Liver (tissue), 8 donors: ENCODE measurements at regions not wholly inside any gene's neighbourhood (a gene's known extent, or its start where the extent isn't known, plus 50 kb on each side); places are given as distances from the start of the nearest gene placed in this dataset.

ENCODE experiments used
- DNase-seq: peaks from one replicate; pipeline ENCODE4 v3.0.0-alpha.2; 2017; ENCODE audit warnings: low spot score
- H3K27ac ChIP-seq, 2 donors: one replicate each; pipeline ENCODE4 v1.7.0; 2013; ENCODE audit warnings: inconsistent platforms in 2 of 2, low read length in 2 of 2, control low read depth in 1 of 2, low read depth in 1 of 2, mild to moderate bottlenecking in 1 of 2
- H3K27me3 ChIP-seq, 4 donors: one replicate each; pipeline versions ENCODE4 v1.6.1 to v1.7.0; 2013; ENCODE audit warnings: low read length in 3 of 4, inconsistent platforms in 1 of 4, mild to moderate bottlenecking in 1 of 4, moderate library complexity in 1 of 4; ENCODE audit not compliant: control insufficient read depth in 4 of 4, insufficient read depth in 4 of 4
- H3K36me3 ChIP-seq, 4 donors: one replicate each; pipeline versions ENCODE4 v1.6.1 to v1.7.0; 2013; ENCODE audit warnings: low read length in 3 of 4, mild to moderate bottlenecking in 3 of 4, low read depth in 1 of 4, moderate library complexity in 1 of 4; ENCODE audit not compliant: control insufficient read depth in 4 of 4, insufficient read depth in 3 of 4
- H3K4me1 ChIP-seq, 4 donors: one replicate each; pipeline versions ENCODE4 v1.6.1 to v1.7.0; 2013; ENCODE audit warnings: low read length in 3 of 4, mild to moderate bottlenecking in 3 of 4, moderate library complexity in 1 of 4; ENCODE audit not compliant: control insufficient read depth in 4 of 4, insufficient read depth in 4 of 4
- H3K4me3 ChIP-seq, 3 donors: one replicate each; pipeline versions ENCODE4 v1.6.1 to v1.7.0; 2013; ENCODE audit warnings: low read length in 3 of 3, control low read depth in 1 of 3, low read depth in 1 of 3, mild to moderate bottlenecking in 1 of 3
- H3K9ac ChIP-seq, 2 donors: one replicate each; pipeline ENCODE4 v1.7.0; 2013; ENCODE audit warnings: low read length in 2 of 2, mild to moderate bottlenecking in 2 of 2, moderate library complexity in 2 of 2, control low read depth in 1 of 2, low read depth in 1 of 2
- H3K9me3 ChIP-seq, 4 donors: one replicate each; pipeline versions ENCODE4 v1.6.1 to v1.7.0; 2013; ENCODE audit warnings: low read length in 3 of 4; ENCODE audit not compliant: control insufficient read depth in 4 of 4
- EGR1 ChIP-seq, 2 donors: IDR thresholded peaks; 2 replicates each; pipeline ENCODE4 v1.6.1; 2016 to 2018; ENCODE audit warnings: antibody characterized with exemption in 2 of 2, low read depth in 2 of 2
- FOXA1 ChIP-seq: IDR thresholded peaks from 2 replicates; pipeline ENCODE4 v1.6.1; 2016; ENCODE audit warnings: antibody characterized with exemption
- FOXA2 ChIP-seq: IDR thresholded peaks from 2 replicates; pipeline ENCODE4 v1.6.1; 2016; ENCODE audit warnings: antibody characterized with exemption
- GABPA ChIP-seq, 2 donors: IDR thresholded peaks in 1 of 2; conservative IDR thresholded peaks in 1 of 2; 2 replicates each; pipeline ENCODE4 v1.6.1; 2016; ENCODE audit warnings: antibody characterized with exemption in 2 of 2, mild to moderate bottlenecking in 1 of 2, moderate library complexity in 1 of 2
- HNF4A ChIP-seq, 2 donors: conservative IDR thresholded peaks; 2 replicates each; pipeline ENCODE4 v1.6.1; 2016; ENCODE audit warnings: antibody characterized with exemption in 2 of 2, mild to moderate bottlenecking in 2 of 2
- HNF4G ChIP-seq: IDR thresholded peaks from 2 replicates; pipeline ENCODE4 v1.6.1; 2016; ENCODE audit warnings: antibody characterized with exemption
- JUND ChIP-seq, 2 donors: IDR thresholded peaks; 2 replicates each; pipeline ENCODE4 v1.6.1; 2016; ENCODE audit warnings: antibody characterized with exemption in 2 of 2
- NR2F2 ChIP-seq: IDR thresholded peaks from 2 replicates; pipeline ENCODE4 v1.6.1; 2016; ENCODE audit warnings: antibody characterized with exemption
- RAD21 ChIP-seq, 2 donors: IDR thresholded peaks; 2 replicates each; pipeline ENCODE4 v1.6.1; 2016; ENCODE audit warnings: antibody characterized with exemption in 2 of 2, mild to moderate bottlenecking in 2 of 2
- RXRA ChIP-seq, 2 donors: IDR thresholded peaks; 2 replicates each; pipeline ENCODE4 v1.6.1; 2017 to 2018; ENCODE audit warnings: antibody characterized with exemption in 2 of 2, mild to moderate bottlenecking in 1 of 2
- SP1 ChIP-seq: IDR thresholded peaks from 2 replicates; pipeline ENCODE4 v1.6.1; 2018; ENCODE audit warnings: antibody characterized with exemption, mild to moderate bottlenecking
- TAF1 ChIP-seq: conservative IDR thresholded peaks from 2 replicates; pipeline ENCODE4 v1.6.1; 2016; ENCODE audit warnings: antibody characterized with exemption, mild to moderate bottlenecking
- YY1 ChIP-seq: IDR thresholded peaks from 2 replicates; pipeline ENCODE4 v1.6.1; 2016; ENCODE audit warnings: antibody characterized with exemption, mild to moderate bottlenecking
- WGBS: extraction: QIAGEN DNeasy Blood & Tissue Kit; methylation state at CpG from one replicate; pipeline ENCODE4 v1.1.7; 2013; 5-methylcytosine and 5-hydroxymethylcytosine counted together
- TF ChIP-seq, protein P1 (sequence below): IDR thresholded peaks from 2 replicates; pipeline ENCODE4 v1.6.1; 2016; ENCODE audit warnings: antibody characterized with exemption
- TF ChIP-seq, protein P2 (sequence below): IDR thresholded peaks from 2 replicates; pipeline ENCODE4 v1.6.1; 2016; ENCODE audit warnings: antibody characterized with exemption
- TF ChIP-seq, protein P3 (sequence below): fragments of 150-350 bp; IDR thresholded peaks from 2 replicates; pipeline ENCODE4 v1.5.1; 2017; ENCODE audit warnings: improper control_type of control experiment, low read depth, low read length; ENCODE audit not compliant: missing input control
- TF ChIP-seq, protein P4 (sequence below): IDR thresholded peaks from 2 replicates; pipeline ENCODE4 v1.6.1; 2016; ENCODE audit warnings: antibody characterized with exemption
- TF ChIP-seq, protein P5 (sequence below): IDR thresholded peaks from 2 replicates; pipeline ENCODE4 v1.6.1; 2016; ENCODE audit warnings: antibody characterized with exemption, mild to moderate bottlenecking
- donor health status: healthy.
- donor health status: healthy.
- donor health status: healthy.
- donor health status: healthy.
- donor health status: healthy.

DNA sequence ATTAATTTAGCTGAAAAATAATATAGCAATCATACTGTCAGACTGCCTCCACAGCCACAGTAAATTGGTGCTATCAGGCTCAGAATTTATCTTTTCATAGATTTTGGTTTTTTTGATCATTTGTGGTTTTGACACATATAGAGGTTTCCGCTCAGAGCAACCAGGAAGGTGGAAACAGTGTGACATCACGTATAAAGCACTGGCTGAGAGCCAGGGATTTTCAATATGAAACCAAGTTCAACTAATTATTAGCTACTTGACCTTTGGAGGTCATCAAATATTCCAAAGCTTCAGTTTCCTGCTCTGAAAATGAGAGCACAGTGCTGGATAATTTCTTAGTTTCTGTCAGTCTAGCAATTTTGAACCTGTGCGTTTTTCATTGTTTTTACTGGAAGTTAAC is 433.8 kb upstream of the SUCLG2 start:
- TF ChIP-seq NR2F2: peak; percentile 14
- TF ChIP-seq, protein P1, sequence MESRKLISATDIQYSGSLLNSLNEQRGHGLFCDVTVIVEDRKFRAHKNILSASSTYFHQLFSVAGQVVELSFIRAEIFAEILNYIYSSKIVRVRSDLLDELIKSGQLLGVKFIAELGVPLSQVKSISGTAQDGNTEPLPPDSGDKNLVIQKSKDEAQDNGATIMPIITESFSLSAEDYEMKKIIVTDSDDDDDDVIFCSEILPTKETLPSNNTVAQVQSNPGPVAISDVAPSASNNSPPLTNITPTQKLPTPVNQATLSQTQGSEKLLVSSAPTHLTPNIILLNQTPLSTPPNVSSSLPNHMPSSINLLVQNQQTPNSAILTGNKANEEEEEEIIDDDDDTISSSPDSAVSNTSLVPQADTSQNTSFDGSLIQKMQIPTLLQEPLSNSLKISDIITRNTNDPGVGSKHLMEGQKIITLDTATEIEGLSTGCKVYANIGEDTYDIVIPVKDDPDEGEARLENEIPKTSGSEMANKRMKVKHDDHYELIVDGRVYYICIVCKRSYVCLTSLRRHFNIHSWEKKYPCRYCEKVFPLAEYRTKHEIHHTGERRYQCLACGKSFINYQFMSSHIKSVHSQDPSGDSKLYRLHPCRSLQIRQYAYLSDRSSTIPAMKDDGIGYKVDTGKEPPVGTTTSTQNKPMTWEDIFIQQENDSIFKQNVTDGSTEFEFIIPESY: no peak
- H3K4me3 ChIP-seq: no peak overlapping the region
- no peak overlapping the region for H3K9ac ChIP-seq
- no peak for DNase-seq
- H3K36me3 ChIP-seq: no peaks in the 10 kb centered on the region
- 59% methylated on average over 3 of the region's 3 CpGs for WGBS
- no peaks in the 10 kb centered on the region for H3K27me3 ChIP-seq
- no peaks in the 10 kb centered on the region for H3K4me1 ChIP-seq
- no peak overlapping the region for H3K27ac ChIP-seq
- H3K9me3 ChIP-seq: no peaks in the 10 kb centered on the region

DNA sequence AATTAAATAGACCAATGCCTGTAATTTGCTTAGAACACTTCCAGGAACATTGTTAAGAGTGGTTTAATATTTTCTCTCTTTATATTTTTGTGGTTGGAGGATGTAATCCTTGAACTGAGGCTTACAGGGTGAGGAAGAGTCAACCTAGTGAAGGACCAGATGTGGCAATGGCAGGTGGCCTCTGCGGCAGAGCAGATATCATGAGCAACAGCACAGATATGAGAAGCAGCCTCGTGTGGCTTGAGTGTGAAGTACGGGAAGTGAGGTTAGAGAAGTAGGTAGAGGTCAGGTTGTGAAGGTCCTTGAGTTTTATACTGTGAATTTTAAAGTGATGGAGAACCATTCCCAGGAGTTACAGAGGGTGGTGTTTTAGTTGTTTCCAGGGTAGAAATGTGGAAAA is 417.6 kb upstream of the SUCLG2 start:
- Histone ChIP-seq H3K9ac (no peak overlapping the region), H3K36me3 (no peaks in the 10 kb centered on the region), H3K4me1 (no peaks in the 10 kb centered on the region), H3K27ac (no peak overlapping the region), H3K9me3 (peaks cover 2 to 6% (median 4%) of the 10 kb centered on the region in 4 donors), H3K4me3 (no peak overlapping the region), H3K27me3 (no peaks in the 10 kb centered on the region)
- no peak for TF ChIP-seq FOXA1
- TF ChIP-seq YY1: no peak
- TF ChIP-seq, protein P2, sequence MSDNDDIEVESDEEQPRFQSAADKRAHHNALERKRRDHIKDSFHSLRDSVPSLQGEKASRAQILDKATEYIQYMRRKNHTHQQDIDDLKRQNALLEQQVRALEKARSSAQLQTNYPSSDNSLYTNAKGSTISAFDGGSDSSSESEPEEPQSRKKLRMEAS: no peak
- TF ChIP-seq, protein P3, sequence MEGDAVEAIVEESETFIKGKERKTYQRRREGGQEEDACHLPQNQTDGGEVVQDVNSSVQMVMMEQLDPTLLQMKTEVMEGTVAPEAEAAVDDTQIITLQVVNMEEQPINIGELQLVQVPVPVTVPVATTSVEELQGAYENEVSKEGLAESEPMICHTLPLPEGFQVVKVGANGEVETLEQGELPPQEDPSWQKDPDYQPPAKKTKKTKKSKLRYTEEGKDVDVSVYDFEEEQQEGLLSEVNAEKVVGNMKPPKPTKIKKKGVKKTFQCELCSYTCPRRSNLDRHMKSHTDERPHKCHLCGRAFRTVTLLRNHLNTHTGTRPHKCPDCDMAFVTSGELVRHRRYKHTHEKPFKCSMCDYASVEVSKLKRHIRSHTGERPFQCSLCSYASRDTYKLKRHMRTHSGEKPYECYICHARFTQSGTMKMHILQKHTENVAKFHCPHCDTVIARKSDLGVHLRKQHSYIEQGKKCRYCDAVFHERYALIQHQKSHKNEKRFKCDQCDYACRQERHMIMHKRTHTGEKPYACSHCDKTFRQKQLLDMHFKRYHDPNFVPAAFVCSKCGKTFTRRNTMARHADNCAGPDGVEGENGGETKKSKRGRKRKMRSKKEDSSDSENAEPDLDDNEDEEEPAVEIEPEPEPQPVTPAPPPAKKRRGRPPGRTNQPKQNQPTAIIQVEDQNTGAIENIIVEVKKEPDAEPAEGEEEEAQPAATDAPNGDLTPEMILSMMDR: no peak
- TF ChIP-seq, protein P1: no peak
- no peak for TF ChIP-seq HNF4G
- TF ChIP-seq RAD21 (IDR thresholded peaks at IDR 0.05): no peak
- TF ChIP-seq SP1: no peak
- TF ChIP-seq GABPA (IDR thresholded peaks at IDR 0.05 in 1 of 2, conservative IDR thresholded peaks at IDR 0.05 in 1 of 2): no peak
- TF ChIP-seq HNF4A (conservative IDR thresholded peaks at IDR 0.05): no peak
- TF ChIP-seq, protein P4, sequence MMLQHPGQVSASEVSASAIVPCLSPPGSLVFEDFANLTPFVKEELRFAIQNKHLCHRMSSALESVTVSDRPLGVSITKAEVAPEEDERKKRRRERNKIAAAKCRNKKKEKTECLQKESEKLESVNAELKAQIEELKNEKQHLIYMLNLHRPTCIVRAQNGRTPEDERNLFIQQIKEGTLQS: no peak
- no peak for TF ChIP-seq FOXA2
- no peak for TF ChIP-seq TAF1
- TF ChIP-seq RXRA (IDR thresholded peaks at IDR 0.05): no peak
- no peak for TF ChIP-seq EGR1 (IDR thresholded peaks at IDR 0.05; ENCODE audit: low read depth in 2 of 2)
- TF ChIP-seq, protein P5, sequence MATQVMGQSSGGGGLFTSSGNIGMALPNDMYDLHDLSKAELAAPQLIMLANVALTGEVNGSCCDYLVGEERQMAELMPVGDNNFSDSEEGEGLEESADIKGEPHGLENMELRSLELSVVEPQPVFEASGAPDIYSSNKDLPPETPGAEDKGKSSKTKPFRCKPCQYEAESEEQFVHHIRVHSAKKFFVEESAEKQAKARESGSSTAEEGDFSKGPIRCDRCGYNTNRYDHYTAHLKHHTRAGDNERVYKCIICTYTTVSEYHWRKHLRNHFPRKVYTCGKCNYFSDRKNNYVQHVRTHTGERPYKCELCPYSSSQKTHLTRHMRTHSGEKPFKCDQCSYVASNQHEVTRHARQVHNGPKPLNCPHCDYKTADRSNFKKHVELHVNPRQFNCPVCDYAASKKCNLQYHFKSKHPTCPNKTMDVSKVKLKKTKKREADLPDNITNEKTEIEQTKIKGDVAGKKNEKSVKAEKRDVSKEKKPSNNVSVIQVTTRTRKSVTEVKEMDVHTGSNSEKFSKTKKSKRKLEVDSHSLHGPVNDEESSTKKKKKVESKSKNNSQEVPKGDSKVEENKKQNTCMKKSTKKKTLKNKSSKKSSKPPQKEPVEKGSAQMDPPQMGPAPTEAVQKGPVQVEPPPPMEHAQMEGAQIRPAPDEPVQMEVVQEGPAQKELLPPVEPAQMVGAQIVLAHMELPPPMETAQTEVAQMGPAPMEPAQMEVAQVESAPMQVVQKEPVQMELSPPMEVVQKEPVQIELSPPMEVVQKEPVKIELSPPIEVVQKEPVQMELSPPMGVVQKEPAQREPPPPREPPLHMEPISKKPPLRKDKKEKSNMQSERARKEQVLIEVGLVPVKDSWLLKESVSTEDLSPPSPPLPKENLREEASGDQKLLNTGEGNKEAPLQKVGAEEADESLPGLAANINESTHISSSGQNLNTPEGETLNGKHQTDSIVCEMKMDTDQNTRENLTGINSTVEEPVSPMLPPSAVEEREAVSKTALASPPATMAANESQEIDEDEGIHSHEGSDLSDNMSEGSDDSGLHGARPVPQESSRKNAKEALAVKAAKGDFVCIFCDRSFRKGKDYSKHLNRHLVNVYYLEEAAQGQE: no peak
- TF ChIP-seq JUND (IDR thresholded peaks at IDR 0.05): no peak
- TF ChIP-seq NR2F2: no peak
- no peak for DNase-seq
- 80% methylated on average over 3 of the region's 3 CpGs for WGBS
